ENCODE measurements at regions not wholly inside any gene's neighbourhood (a gene's known extent, or its start where the extent isn't known, plus 50 kb on each side); places are given as distances from the start of the nearest gene placed in this dataset.

DNA sequence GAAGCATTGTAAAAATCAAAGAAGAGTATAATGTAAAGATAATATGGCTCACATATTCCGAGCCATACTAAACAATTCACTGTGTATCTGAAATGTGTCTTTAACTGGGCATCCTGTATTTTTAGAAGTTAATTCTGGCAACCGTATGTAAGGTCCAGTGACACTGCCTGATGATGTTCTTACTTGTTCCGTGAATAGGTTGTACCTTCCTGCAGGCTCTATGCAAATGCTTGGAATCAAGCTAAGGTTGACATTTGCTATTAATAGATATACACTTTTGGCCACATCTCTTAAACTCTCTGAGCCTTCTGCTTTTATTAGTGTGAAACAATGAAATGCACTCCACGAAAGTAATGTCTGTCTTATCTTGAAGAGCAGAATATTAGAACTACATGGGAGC lies 534.6 kb downstream of the CCDC85A start:
- TF ChIP-seq, protein P1, sequence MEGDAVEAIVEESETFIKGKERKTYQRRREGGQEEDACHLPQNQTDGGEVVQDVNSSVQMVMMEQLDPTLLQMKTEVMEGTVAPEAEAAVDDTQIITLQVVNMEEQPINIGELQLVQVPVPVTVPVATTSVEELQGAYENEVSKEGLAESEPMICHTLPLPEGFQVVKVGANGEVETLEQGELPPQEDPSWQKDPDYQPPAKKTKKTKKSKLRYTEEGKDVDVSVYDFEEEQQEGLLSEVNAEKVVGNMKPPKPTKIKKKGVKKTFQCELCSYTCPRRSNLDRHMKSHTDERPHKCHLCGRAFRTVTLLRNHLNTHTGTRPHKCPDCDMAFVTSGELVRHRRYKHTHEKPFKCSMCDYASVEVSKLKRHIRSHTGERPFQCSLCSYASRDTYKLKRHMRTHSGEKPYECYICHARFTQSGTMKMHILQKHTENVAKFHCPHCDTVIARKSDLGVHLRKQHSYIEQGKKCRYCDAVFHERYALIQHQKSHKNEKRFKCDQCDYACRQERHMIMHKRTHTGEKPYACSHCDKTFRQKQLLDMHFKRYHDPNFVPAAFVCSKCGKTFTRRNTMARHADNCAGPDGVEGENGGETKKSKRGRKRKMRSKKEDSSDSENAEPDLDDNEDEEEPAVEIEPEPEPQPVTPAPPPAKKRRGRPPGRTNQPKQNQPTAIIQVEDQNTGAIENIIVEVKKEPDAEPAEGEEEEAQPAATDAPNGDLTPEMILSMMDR (IDR thresholded peaks at IDR 0.05), result no peak
- no peak for TF ChIP-seq EP300 (IDR thresholded peaks at IDR 0.05)
- no peak for TF ChIP-seq POLR2A (IDR thresholded peaks at IDR 0.05)

All from ovary (tissue), 3 donors.